DOHH2 (cell line): ENCODE measurements at regions not wholly inside any gene's neighbourhood (a gene's known extent, or its start where the extent isn't known, plus 50 kb on each side); places are given as distances from the start of the nearest gene placed in this dataset.

Source experiments
- H3F3A ChIP-seq: fragments of 200-600 bp; sonication (generic), shearing (Covaris generic); 2 replicates; pipeline ENCODE4 v1.6.0; 2016; ENCODE audit warnings: antibody characterized with exemption, mild to moderate bottlenecking; ENCODE audit not compliant: control insufficient read depth, insufficient read depth
- H3K27ac ChIP-seq: fragments of 200-600 bp; sonication (generic); 2 replicates; pipeline ENCODE4 v1.5.1; 2014; ENCODE audit warnings: low read depth, mild to moderate bottlenecking, low read length, moderate library complexity
- H3K27me3 ChIP-seq: fragments of 200-600 bp; sonication (generic); 2 replicates; pipeline ENCODE4 v1.6.1; 2014; ENCODE audit warnings: mild to moderate bottlenecking, low read length, mixed read lengths; ENCODE audit not compliant: control insufficient read depth
- H3K36me3 ChIP-seq: fragments of 200-600 bp; sonication (generic); 2 replicates; pipeline ENCODE4 v1.6.1; 2014; ENCODE audit warnings: mild to moderate bottlenecking, low read length, moderate library complexity, mixed read lengths; ENCODE audit not compliant: control insufficient read depth
- H3K4me1 ChIP-seq: fragments of 200-600 bp; sonication (generic); 2 replicates; pipeline ENCODE4 v1.6.1; 2014; ENCODE audit warnings: mild to moderate bottlenecking, low read length, mixed read lengths; ENCODE audit not compliant: control insufficient read depth
- H3K4me2 ChIP-seq: fragments of 200-600 bp; sonication (generic); 2 replicates; pipeline ENCODE4 v1.6.0; 2014; ENCODE audit warnings: mild to moderate bottlenecking, low read length, moderate library complexity
- H3K4me3 ChIP-seq: fragments of 200-600 bp; sonication (generic); 2 replicates; pipeline ENCODE4 v1.5.1; 2014; ENCODE audit warnings: mild to moderate bottlenecking, low read length, mixed read lengths
- H3K79me2 ChIP-seq: fragments of 200-600 bp; sonication (generic); 2 replicates; pipeline ENCODE4 v1.6.1; 2014; ENCODE audit warnings: mild to moderate bottlenecking, low read length, mixed read lengths; ENCODE audit not compliant: control insufficient read depth
- H3K9me2 ChIP-seq: fragments of 200-600 bp; sonication (generic); replicated peaks from 2 replicates; pipeline ENCODE4 v1.6.1; 2014; ENCODE audit warnings: mild to moderate bottlenecking, low read length, mixed read lengths; ENCODE audit not compliant: control insufficient read depth
- H3K9me3 ChIP-seq: fragments of 200-600 bp; sonication (generic); 2 replicates; pipeline ENCODE4 v1.6.1; 2014; ENCODE audit warnings: antibody characterized with exemption, low read length, mixed read lengths; ENCODE audit not compliant: control insufficient read depth, insufficient read depth
- H4K20me1 ChIP-seq: fragments of 200-600 bp; sonication (generic); 2 replicates; pipeline ENCODE4 v1.6.0; 2014; ENCODE audit warnings: low read depth, mild to moderate bottlenecking, antibody characterized with exemption, low read length, moderate library complexity; ENCODE audit not compliant: control insufficient read depth, insufficient read depth
- EZH2phosphoT487 ChIP-seq: fragments of 200-600 bp; sonication (generic); IDR thresholded peaks from 2 replicates; pipeline ENCODE4 v1.6.1; 2017; ENCODE audit warnings: borderline replicate concordance, mild to moderate bottlenecking, antibody characterized with exemption, low read length, moderate library complexity, mixed read lengths
- TF ChIP-seq, protein P1 (sequence below): fragments of 200-600 bp; sonication (generic); IDR thresholded peaks from one replicate; pipeline ENCODE4 v1.5.1; 2014; ENCODE audit warnings: antibody characterized with exemption, mild to moderate bottlenecking, low read depth, low read length; ENCODE audit not compliant: poor library complexity, severe bottlenecking

DNA sequence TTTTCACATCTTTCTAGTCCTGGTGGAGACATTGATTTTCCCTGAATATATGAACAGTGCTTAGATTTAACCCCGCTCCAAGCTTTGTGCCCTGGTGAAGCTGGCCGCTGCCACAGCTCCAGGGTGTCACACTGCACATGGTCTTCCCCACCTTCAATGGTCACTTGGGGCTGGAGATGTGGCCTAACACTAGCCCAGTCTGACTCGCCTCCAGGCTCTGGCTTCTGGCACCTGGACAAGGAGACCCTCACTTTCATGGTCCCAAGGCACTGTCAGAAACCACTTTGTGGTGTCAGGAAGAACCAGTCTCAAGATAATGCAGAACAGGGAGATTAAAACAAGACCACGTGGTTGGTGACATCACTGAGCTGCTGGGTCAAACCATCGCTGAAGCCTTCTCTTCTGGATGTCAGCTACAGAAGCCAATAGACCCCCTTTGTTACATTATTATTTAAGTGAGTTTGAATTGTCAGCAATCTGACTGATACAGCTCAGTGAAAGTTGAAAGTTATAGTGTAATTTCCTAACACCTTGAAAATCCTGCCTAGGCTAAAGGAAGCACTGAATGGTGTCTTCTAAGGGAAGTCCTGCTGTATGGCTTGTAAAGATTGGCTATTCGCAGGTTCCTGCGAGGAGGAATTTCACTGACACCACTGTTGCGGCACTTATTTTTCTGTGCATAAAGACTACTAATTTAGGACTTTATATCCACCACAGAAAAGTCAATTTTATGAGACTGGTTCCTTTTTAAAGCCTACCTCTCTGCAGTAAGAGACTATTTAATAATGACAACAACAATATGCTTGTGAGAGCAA is 55.0 kb upstream of the CTDP1 start:
- Histone ChIP-seq H3K27me3 (peaks cover 73% of the 10 kb centered on the region), H3K4me1 (peaks cover 36% of the 10 kb centered on the region), H3K36me3 (no peaks in the 10 kb centered on the region), H3K9me3 (peaks cover 2% of the 10 kb centered on the region; the same call in 1 of the 2 replicates), H3F3A (peaks cover 12% of the 10 kb centered on the region), H4K20me1 (peaks cover 13% of the 10 kb centered on the region), H3K27ac (peak overlapping the region; percentile 51), H3K79me2 (no peaks in the 10 kb centered on the region), H3K9me2 (no peaks in the 10 kb centered on the region), H3K4me2 (peak overlapping the region; percentile 50), H3K4me3 (peak overlapping the region; percentile 26)
- TF ChIP-seq, protein P1, sequence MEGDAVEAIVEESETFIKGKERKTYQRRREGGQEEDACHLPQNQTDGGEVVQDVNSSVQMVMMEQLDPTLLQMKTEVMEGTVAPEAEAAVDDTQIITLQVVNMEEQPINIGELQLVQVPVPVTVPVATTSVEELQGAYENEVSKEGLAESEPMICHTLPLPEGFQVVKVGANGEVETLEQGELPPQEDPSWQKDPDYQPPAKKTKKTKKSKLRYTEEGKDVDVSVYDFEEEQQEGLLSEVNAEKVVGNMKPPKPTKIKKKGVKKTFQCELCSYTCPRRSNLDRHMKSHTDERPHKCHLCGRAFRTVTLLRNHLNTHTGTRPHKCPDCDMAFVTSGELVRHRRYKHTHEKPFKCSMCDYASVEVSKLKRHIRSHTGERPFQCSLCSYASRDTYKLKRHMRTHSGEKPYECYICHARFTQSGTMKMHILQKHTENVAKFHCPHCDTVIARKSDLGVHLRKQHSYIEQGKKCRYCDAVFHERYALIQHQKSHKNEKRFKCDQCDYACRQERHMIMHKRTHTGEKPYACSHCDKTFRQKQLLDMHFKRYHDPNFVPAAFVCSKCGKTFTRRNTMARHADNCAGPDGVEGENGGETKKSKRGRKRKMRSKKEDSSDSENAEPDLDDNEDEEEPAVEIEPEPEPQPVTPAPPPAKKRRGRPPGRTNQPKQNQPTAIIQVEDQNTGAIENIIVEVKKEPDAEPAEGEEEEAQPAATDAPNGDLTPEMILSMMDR = no peak
- TF ChIP-seq EZH2phosphoT487 = no peak; the same call in 1 of the 2 replicates

DNA sequence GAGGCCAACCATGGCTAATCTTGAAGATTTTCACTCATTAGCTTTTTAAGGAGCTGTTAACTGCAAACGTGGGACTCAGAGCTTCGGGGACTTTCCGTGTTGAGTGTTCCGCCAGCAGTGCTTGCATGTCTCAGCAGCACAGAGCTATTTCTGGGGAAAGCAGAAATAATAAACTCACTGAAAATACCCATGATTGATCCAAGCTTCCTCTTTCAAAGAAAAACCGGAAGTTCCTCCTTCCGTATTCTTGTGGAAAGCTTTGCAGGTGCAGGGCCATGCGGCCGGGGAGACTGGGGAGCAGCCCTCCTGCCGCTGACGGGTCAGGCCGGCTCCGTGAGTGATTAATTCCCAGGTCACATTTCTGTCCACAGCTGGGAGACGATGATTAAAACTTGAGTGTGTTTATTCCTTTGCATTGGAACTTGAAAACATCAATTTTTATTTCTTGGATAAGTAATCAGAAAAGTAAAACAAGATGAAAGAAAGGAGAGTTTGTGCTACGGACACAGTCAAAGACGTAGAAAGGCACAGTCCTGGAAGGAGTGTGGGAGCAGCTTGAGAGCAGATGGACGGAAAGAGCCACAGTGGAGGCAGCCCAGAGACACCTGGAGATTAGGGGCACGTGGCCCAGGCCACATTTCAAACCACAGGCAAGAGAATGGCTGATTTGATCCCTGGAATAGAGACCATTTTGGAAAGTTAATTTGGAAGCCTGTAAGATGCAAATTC is 54.2 kb upstream of the CTDP1 start:
- TF ChIP-seq EZH2phosphoT487 = no peak; the same call in 1 of the 2 replicates
- TF ChIP-seq, protein P1 = no peak
- Histone ChIP-seq H3K27ac (peak overlapping the region; percentile 51), H3F3A (peaks cover 12% of the 10 kb centered on the region), H3K36me3 (no peaks in the 10 kb centered on the region), H3K4me2 (peak overlapping the region; percentile 50), H4K20me1 (peaks cover 13% of the 10 kb centered on the region), H3K79me2 (no peaks in the 10 kb centered on the region), H3K4me3 (peak overlapping the region; percentile 26; the same call in 1 of the 2 replicates), H3K9me3 (peaks cover under 1% of the 10 kb centered on the region; the same call in 1 of the 2 replicates), H3K9me2 (no peaks in the 10 kb centered on the region), H3K4me1 (peaks cover 36% of the 10 kb centered on the region), H3K27me3 (peaks cover 79% of the 10 kb centered on the region)

DNA sequence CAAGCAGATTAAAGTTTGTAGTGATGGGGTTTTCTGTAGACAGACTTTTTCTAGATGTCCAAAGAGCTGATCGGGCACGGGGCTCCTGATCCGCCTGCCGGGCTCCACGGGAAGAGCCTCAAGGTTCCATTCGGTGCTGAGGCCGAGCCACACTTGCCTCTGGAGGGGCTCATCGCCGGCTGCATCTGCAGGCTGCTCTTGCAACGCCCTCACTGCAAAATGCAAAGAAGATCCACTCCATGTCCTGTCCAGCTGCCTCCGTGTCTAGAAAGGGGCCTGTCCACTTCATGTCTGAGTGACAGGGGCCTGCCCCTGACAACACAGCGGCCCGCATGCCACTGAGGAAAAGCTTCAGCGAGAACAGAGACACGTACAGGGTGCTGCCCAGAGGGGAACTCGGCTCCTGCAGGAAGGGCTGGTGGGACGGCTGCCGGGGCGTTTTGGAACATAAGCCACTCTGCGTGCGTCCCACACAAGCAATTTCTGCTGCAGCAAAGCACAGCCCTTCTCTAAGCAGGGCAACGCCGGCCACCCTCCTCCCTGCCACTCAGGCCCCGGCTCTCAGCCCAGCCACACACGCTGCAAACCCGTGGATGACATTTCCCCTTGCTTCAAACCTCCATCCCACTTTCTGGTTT is 53.6 kb upstream of the CTDP1 start:
- no peak overlapping the region for H3K4me3 ChIP-seq
- TF ChIP-seq EZH2phosphoT487 = no peak
- TF ChIP-seq, protein P1 = no peak
- peak overlapping the region; percentile 34 for H3K4me2 ChIP-seq
- peaks cover 36% of the 10 kb centered on the region for H3K4me1 ChIP-seq
- H3K36me3 ChIP-seq = no peaks in the 10 kb centered on the region
- no peak overlapping the region for H3K27ac ChIP-seq
- peaks cover 12% of the 10 kb centered on the region for H3F3A ChIP-seq
- no peaks in the 10 kb centered on the region for H3K79me2 ChIP-seq
- H3K9me3 ChIP-seq = 0 out of 2 replicates have a peak, but pooled peaks cover 3% of the 10 kb centered on the region
- peaks cover 85% of the 10 kb centered on the region for H3K27me3 ChIP-seq
- H3K9me2 ChIP-seq = no peaks in the 10 kb centered on the region
- H4K20me1 ChIP-seq = peaks cover 13% of the 10 kb centered on the region
